ENCODE measurements at regions not wholly inside any gene's neighbourhood (a gene's known extent, or its start where the extent isn't known, plus 50 kb on each side); places are given as distances from the start of the nearest gene placed in this dataset.

- Histone ChIP-seq H3K4me3 (ENCODE audit: control extremely low read depth in 1 of 5, extremely low read depth in 1 of 5, insufficient read depth in 1 of 5, low read depth in 2 of 5, low read length in 4 of 5) (no peak overlapping the region), H3K9ac (ENCODE audit: low read length) (no peak overlapping the region)
- peak; percentile 47 for ATAC-seq (ENCODE audit: low read depth)
These were observed 430.4 kb downstream of the LPIN1 start for GRCh38 chr2:12176623-12177454.

More at GRCh38 chr2:12176623-12177454, 430.4 kb downstream of the LPIN1 start:
- Histone ChIP-seq H2AFZ (ENCODE audit: insufficient read depth, low read depth, low read length, poor library complexity, severe bottlenecking) (peak overlapping the region; percentile 6), H3K36me3 (replicated peaks in 1 of 2; ENCODE audit: control extremely low read depth in 1 of 2, control insufficient read depth in 1 of 2, extremely low read depth in 1 of 2, insufficient read depth in 2 of 2, low read length in 1 of 2) (no peaks in the 10 kb centered on the region), H3K9me3 (ENCODE audit: control extremely low read depth in 1 of 3, control insufficient read depth in 2 of 3, insufficient read depth in 1 of 3, low read length in 2 of 3) (peaks cover 0 to under 1% (median 0%) of the 10 kb centered on the region in 3 donors), H3K4me2 (replicated peaks; ENCODE audit: low read depth, low read length, poor library complexity, severe bottlenecking) (peak overlapping the region; percentile 56), H3K27me3 (replicated peaks in 1 of 4; ENCODE audit: control extremely low read depth in 1 of 4, control insufficient read depth in 3 of 4, insufficient read depth in 4 of 4, low read length in 3 of 4) (no peaks in the 10 kb centered on the region), H3K4me1 (ENCODE audit: control insufficient read depth in 2 of 2, insufficient read depth in 2 of 2, low read length in 2 of 2) (peaks cover 26 to 27% of the 10 kb centered on the region in 2 donors), H3K79me2 (ENCODE audit: control insufficient read depth, insufficient read depth, low read length) (no peaks in the 10 kb centered on the region), H4K20me1 (ENCODE audit: control insufficient read depth, insufficient read depth, low read length, poor library complexity, severe bottlenecking) (no peaks in the 10 kb centered on the region), H3K27ac (ENCODE audit: low read length in 2 of 2) (no peak overlapping the region)
- DNase-seq = peak; percentile 15
- H3K4me3 Mint-ChIP-seq = peak overlapping the region; percentile 56
- H3K27me3 Mint-ChIP-seq = no peaks in the 10 kb centered on the region
- peaks cover 42% of the 10 kb centered on the region for H3K4me1 Mint-ChIP-seq
- WGBS (ENCODE audit: insufficient coverage) = 6% methylated on average over 4 of the region's 9 CpGs
- intact Hi-C loops (cut with micrococcal nuclease) = no loop called here
- no peaks in the 10 kb centered on the region for H3K9me3 Mint-ChIP-seq (ENCODE audit: insufficient read depth)
- no peak for TF ChIP-seq EZH2 (IDR thresholded peaks at IDR 0.05; ENCODE audit: borderline replicate concordance, insufficient read depth, low read depth, low read length, poor library complexity, severe bottlenecking)
- TF ChIP-seq CTCF (IDR thresholded peaks at IDR 0.05) = no peak
- CTCF ChIA-PET = interaction anchor here (1.0 to 1.1 kb wide), 2 partner anchors 15 to 539 kb away, joined by 3 to 4 read pairs; partner anchors contain the start of gene TRIB2
- POLR2A ChIA-PET = interaction anchor here (0.7 kb wide), 1 partner anchor 90 kb away, joined by 3 read pairs; no protein-coding TSS in a partner anchor
- no peak overlapping the region for H3K27ac Mint-ChIP-seq

All from B cell (primary cell).